H1 (cell line): ENCODE measurements at regions not wholly inside any gene's neighbourhood (a gene's known extent, or its start where the extent isn't known, plus 50 kb on each side); places are given as distances from the start of the nearest gene placed in this dataset.

Experiments
- CTCF ChIA-PET: fragments of 300-600 bp; sonication (Branson Sonifier 250); formaldehyde crosslinking; loops from one replicate; lab custom pipeline; 2021; ENCODE audit not compliant: partially characterized antibody; lab: Charles Lee
- POLR2A ChIA-PET: fragments of 300-600 bp; sonication (Branson Sonifier 250); formaldehyde crosslinking; loops from one replicate; lab custom pipeline; 2021; ENCODE audit warnings: inconsistent platforms; ENCODE audit not compliant: partially characterized antibody; lab: Charles Lee
- DNase-seq, 2 experiments: peaks; one replicate each; pipeline versions ENCODE4 v3.0.0 to v3.0.0-alpha.2; 2010 to 2022; ENCODE audit warnings: low spot score in 2 of 2, low read depth in 1 of 2, mixed read lengths in 1 of 2
- FAIRE-seq: peaks from 2 replicates; lab custom pipeline; 2011; peaks lifted over from hg19 to GRCh38; lab: Jason Lieb, UNC
- H2AFZ ChIP-seq: 2 replicates; pipeline ENCODE4 v1.8.1; 2012; ENCODE audit warnings: low read length, inconsistent platforms
- H2AK5ac ChIP-seq: 2 replicates; pipeline ENCODE4 v1.6.1; 2013; ENCODE audit warnings: low read depth, low read length
- H2BK120ac ChIP-seq: replicated peaks from 2 replicates; pipeline ENCODE3; 2013; ENCODE audit warnings: low read depth, low read length, inconsistent platforms
- H2BK12ac ChIP-seq: 2 replicates; pipeline ENCODE4 v1.6.1; 2013; ENCODE audit warnings: low read depth, low read length
- H2BK15ac ChIP-seq: 2 replicates; pipeline ENCODE4 v1.6.1; 2013; ENCODE audit warnings: low read length
- H2BK20ac ChIP-seq: 2 replicates; pipeline ENCODE4 v1.6.1; 2013; ENCODE audit warnings: low read length
- H2BK5ac ChIP-seq: 2 replicates; pipeline ENCODE4 v1.6.1; 2013; ENCODE audit warnings: low read depth, low read length
- H3K14ac ChIP-seq: 2 replicates; pipeline ENCODE4 v1.6.1; 2013; ENCODE audit warnings: inconsistent platforms; ENCODE audit not compliant: insufficient read length
- H3K18ac ChIP-seq: 2 replicates; pipeline ENCODE4 v1.6.1; 2013; ENCODE audit warnings: low read length; ENCODE audit errors: extremely low read depth
- H3K23ac ChIP-seq: 2 replicates; pipeline ENCODE4 v1.6.1; 2013; ENCODE audit warnings: inconsistent platforms; ENCODE audit not compliant: insufficient read length
- H3K23me2 ChIP-seq: 2 replicates; pipeline ENCODE4 v1.6.1; 2013; ENCODE audit warnings: low read depth, low read length
- H3K27ac ChIP-seq: 2 replicates; pipeline ENCODE4 v1.6.1; 2011; ENCODE audit warnings: low read depth, low read length, inconsistent platforms
- H3K27me3 ChIP-seq, 4 experiments: replicated peaks in 1 of 4; 1 replicate in 1 of 4; 2 replicates in 3 of 4; pipeline versions ENCODE4 v1.6.1 to v1.8.1; 2011 to 2013; ENCODE audit warnings: low read length in 3 of 4, mild to moderate bottlenecking in 3 of 4, inconsistent platforms in 2 of 4, mixed read lengths in 2 of 4, moderate library complexity in 1 of 4; ENCODE audit not compliant: control insufficient read depth in 3 of 4, insufficient read depth in 3 of 4; ENCODE audit errors: extremely low read depth in 1 of 4
- H3K36me3 ChIP-seq, 4 experiments: 2 replicates each; pipeline versions ENCODE4 v1.6.1 to v1.8.1; 2011 to 2013; ENCODE audit warnings: mild to moderate bottlenecking in 4 of 4, low read length in 3 of 4, moderate library complexity in 2 of 4, control low read depth in 1 of 4, inconsistent platforms in 1 of 4; ENCODE audit not compliant: insufficient read depth in 4 of 4, control insufficient read depth in 2 of 4
- H3K4ac ChIP-seq: replicated peaks from 2 replicates; pipeline ENCODE3; 2013; ENCODE audit warnings: low read length, low read depth, mixed read lengths, inconsistent platforms; ENCODE audit not compliant: insufficient read length
- H3K4me1 ChIP-seq, 4 experiments: replicated peaks in 1 of 4; 1 replicate in 1 of 4; 2 replicates in 3 of 4; pipeline versions ENCODE4 v1.6.1 to v1.8.1; 2011 to 2013; ENCODE audit warnings: low read length in 3 of 4, inconsistent platforms in 2 of 4, mixed read lengths in 1 of 4; ENCODE audit not compliant: insufficient read depth in 4 of 4, control insufficient read depth in 3 of 4
- H3K4me2 ChIP-seq, 2 experiments: 2 replicates each; pipeline versions ENCODE4 v1.6.1 to v1.8.1; 2011 to 2013; ENCODE audit warnings: low read depth in 2 of 2, low read length in 2 of 2, control low read depth in 1 of 2, inconsistent platforms in 1 of 2, mild to moderate bottlenecking in 1 of 2; ENCODE audit not compliant: insufficient read depth in 1 of 2
- H3K4me3 ChIP-seq, 4 experiments: fragments of 200-600, 300-600 bp in 1 of 4; sonication (generic), shearing (Covaris generic), sonication (Bioruptor Twin) in 1 of 4; 2 replicates each; pipeline versions ENCODE4 v1.5.1 to v1.8.1; 2011 to 2016; ENCODE audit warnings: low read length in 4 of 4, low read depth in 3 of 4, control low read depth in 2 of 4, inconsistent platforms in 2 of 4, mild to moderate bottlenecking in 2 of 4, mixed read lengths in 1 of 4, moderate library complexity in 1 of 4; ENCODE audit not compliant: insufficient read depth in 2 of 4; ENCODE audit errors: extremely low read depth in 1 of 4
- H3K56ac ChIP-seq: replicated peaks from 2 replicates; pipeline ENCODE3; 2013; ENCODE audit warnings: low read depth, mild to moderate bottlenecking, mixed read lengths, low read length, inconsistent platforms; ENCODE audit not compliant: insufficient read length
- H3K79me1 ChIP-seq: 2 replicates; pipeline ENCODE4 v1.6.1; 2013; ENCODE audit warnings: low read depth, low read length, control low read depth
- H3K79me2 ChIP-seq, 2 experiments: 2 replicates each; pipeline versions ENCODE4 v1.6.1 to v1.8.1; 2012 to 2013; ENCODE audit warnings: low read length in 2 of 2, mild to moderate bottlenecking in 2 of 2, inconsistent platforms in 1 of 2; ENCODE audit not compliant: insufficient read depth in 2 of 2, control insufficient read depth in 1 of 2
- H3K9ac ChIP-seq, 4 experiments: replicated peaks in 1 of 4; 1 replicate in 1 of 4; 2 replicates in 3 of 4; pipeline versions ENCODE4 v1.6.1 to v1.8.1; 2011 to 2013; ENCODE audit warnings: low read depth in 3 of 4, low read length in 3 of 4, control low read depth in 2 of 4, mild to moderate bottlenecking in 2 of 4, moderate library complexity in 2 of 4, inconsistent platforms in 1 of 4; ENCODE audit errors: extremely low read depth in 1 of 4
- H3K9me3 ChIP-seq, 2 experiments: 2 replicates each; pipeline versions ENCODE4 v1.6.1 to v1.8.1; 2012 to 2013; ENCODE audit warnings: mild to moderate bottlenecking in 2 of 2, moderate library complexity in 2 of 2, control low read depth in 1 of 2, inconsistent platforms in 1 of 2, low read depth in 1 of 2, low read length in 1 of 2, mixed read lengths in 1 of 2; ENCODE audit not compliant: insufficient read depth in 2 of 2
- H4K20me1 ChIP-seq, 2 experiments: replicated peaks in 1 of 2; 2 replicates each; pipeline versions ENCODE3 to v1.8.1; 2011 to 2013; ENCODE audit warnings: inconsistent platforms in 2 of 2, low read length in 2 of 2, mild to moderate bottlenecking in 1 of 2; ENCODE audit not compliant: insufficient read depth in 2 of 2, control insufficient read depth in 1 of 2
- H4K5ac ChIP-seq: 2 replicates; pipeline ENCODE4 v1.6.1; 2013; ENCODE audit warnings: low read length, low read depth, mixed read lengths, inconsistent platforms; ENCODE audit not compliant: insufficient read length
- H4K8ac ChIP-seq: 2 replicates; pipeline ENCODE4 v1.8.0; 2013; ENCODE audit warnings: mild to moderate bottlenecking, moderate library complexity, low read length, inconsistent platforms; ENCODE audit not compliant: insufficient read depth; ENCODE audit errors: extremely low read depth
- H4K91ac ChIP-seq: replicated peaks from 2 replicates; pipeline ENCODE3; 2013; ENCODE audit warnings: low read length, mixed read lengths, inconsistent platforms; ENCODE audit not compliant: insufficient read length
- CHD2 ChIP-seq: IDR thresholded peaks from 2 replicates; pipeline ENCODE4 v1.6.1; 2012; ENCODE audit warnings: low read length, improper control_type of control experiment
- CTBP2 ChIP-seq: IDR thresholded peaks from 2 replicates; pipeline ENCODE4 v1.7.0; 2011; ENCODE audit warnings: borderline replicate concordance, mild to moderate bottlenecking, moderate library complexity, mixed read lengths, low read length; ENCODE audit not compliant: insufficient read depth, insufficient read length
- GABPA ChIP-seq: IDR thresholded peaks from 2 replicates; pipeline ENCODE4 v1.6.1; 2011; ENCODE audit warnings: mild to moderate bottlenecking, low read length, moderate library complexity, borderline replicate concordance; ENCODE audit not compliant: insufficient read depth
- GTF2F1 ChIP-seq: IDR thresholded peaks from 2 replicates; pipeline ENCODE4 v1.6.1; 2012; ENCODE audit warnings: low read depth, low read length, improper control_type of control experiment, borderline replicate concordance
- JUND ChIP-seq: IDR thresholded peaks from 2 replicates; pipeline ENCODE4 v1.6.1; 2011; ENCODE audit warnings: mild to moderate bottlenecking, improper control_type of control experiment, low read length
- KDM1A ChIP-seq: fragments of 200-600, 300-600 bp; sonication (generic); IDR thresholded peaks from 2 replicates; pipeline ENCODE4 v1.7.1; 2016; ENCODE audit warnings: mild to moderate bottlenecking, low read length, borderline replicate concordance
- NANOG ChIP-seq: IDR thresholded peaks from 2 replicates; pipeline ENCODE4 v1.6.1; 2011; ENCODE audit warnings: low read length, low read depth, mild to moderate bottlenecking, inconsistent platforms; ENCODE audit not compliant: insufficient read depth, poor library complexity, severe bottlenecking
- RAD21 ChIP-seq, 2 experiments: IDR thresholded peaks in 1 of 2; conservative IDR thresholded peaks in 1 of 2; 2 replicates each; pipeline ENCODE4 v1.6.1; 2011; ENCODE audit warnings: low read depth in 2 of 2, low read length in 2 of 2, improper control_type of control experiment in 1 of 2, inconsistent platforms in 1 of 2, mild to moderate bottlenecking in 1 of 2, moderate library complexity in 1 of 2
- RBBP5 ChIP-seq: IDR thresholded peaks from 2 replicates; pipeline ENCODE4 v1.7.1; 2012; ENCODE audit warnings: low read depth, mild to moderate bottlenecking, inconsistent platforms, low read length, moderate library complexity, borderline replicate concordance
- SP1 ChIP-seq: IDR thresholded peaks from 2 replicates; pipeline ENCODE4 v1.6.1; 2011; ENCODE audit warnings: low read depth, low read length
- TAF7 ChIP-seq: optimal IDR thresholded peaks from 2 replicates; pipeline ENCODE3; 2011; ENCODE audit warnings: low read depth, mild to moderate bottlenecking, inconsistent platforms, low read length, moderate library complexity, borderline replicate concordance
- TCF12 ChIP-seq: IDR thresholded peaks from 2 replicates; pipeline ENCODE4 v1.6.1; 2011; ENCODE audit warnings: low read depth, mild to moderate bottlenecking, low read length
- WGBS, 2 experiments: shearing (Covaris generic) in 1 of 2; methylation state at CpG; one replicate each; pipeline versions ENCODE4 v1.1.6 to v1.1.7; 2013 to 2015; ENCODE audit warnings: low lambda C conversion rate in 2 of 2, mixed read lengths in 2 of 2, inconsistent platforms in 1 of 2, low coverage in 1 of 2, missing lambda C conversion rate in 1 of 2; ENCODE audit not compliant: insufficient replicate concordance in 2 of 2, insufficient coverage in 1 of 2, insufficient read length in 1 of 2; ENCODE audit errors: extremely low coverage in 1 of 2, missing lambda C conversion rate in 1 of 2; 5-methylcytosine and 5-hydroxymethylcytosine counted together

- H3K36me3 ChIP-seq: no peaks in the 10 kb centered on the region
- FAIRE-seq (no peak), DNase-seq (no peak)
- peaks cover 0 to 1% of the 10 kb centered on the region in 2 experiments for H4K20me1 ChIP-seq
- no peaks in the 10 kb centered on the region for H3K9me3 ChIP-seq
- no peak overlapping the region for H2BK12ac ChIP-seq
- no peak overlapping the region for H3K56ac ChIP-seq
- H3K4me1 ChIP-seq: peaks cover 0 to 2% (median 0%) of the 10 kb centered on the region in 4 experiments; a peak in 1 of 7 replicates
- no peaks in the 10 kb centered on the region for H3K23me2 ChIP-seq
- no peak overlapping the region for H2BK120ac ChIP-seq
- no peak overlapping the region for H3K18ac ChIP-seq
- H3K4me3 ChIP-seq: no peak overlapping the region
- no peak overlapping the region for H3K23ac ChIP-seq
- H4K91ac ChIP-seq: no peak overlapping the region
- no peak overlapping the region for H3K27ac ChIP-seq
- H3K9ac ChIP-seq: no peak overlapping the region
- no peaks in the 10 kb centered on the region for H3K79me1 ChIP-seq
- H2BK5ac ChIP-seq: no peak overlapping the region
- no peak overlapping the region for H4K8ac ChIP-seq
- no peak overlapping the region for H2BK15ac ChIP-seq
- H3K4me2 ChIP-seq: no peak overlapping the region
- H2BK20ac ChIP-seq: no peak overlapping the region
- no peak overlapping the region; the same call in 1 of the 2 replicates for H2AK5ac ChIP-seq
- H3K27me3 ChIP-seq: no peaks in the 10 kb centered on the region
- H3K4ac ChIP-seq: no peak overlapping the region
- 81% methylated on average over 12 of the region's 12 CpGs; no CpG with 5 or more reads in 1 of the 2 experiments for WGBS, 2 experiments
- ChIA-PET POLR2A (no interaction called here), CTCF (interaction anchor here (0.6 to 1.1 kb wide), 3 partner anchors 13 to 540 kb away, joined by 3 to 4 read pairs (median 3); partner anchors contain the start of gene PPIF)
- H3K79me2 ChIP-seq: no peaks in the 10 kb centered on the region
- no peak overlapping the region for H3K14ac ChIP-seq
- H2AFZ ChIP-seq: no peak overlapping the region
- H4K5ac ChIP-seq: no peak overlapping the region
- TF ChIP-seq CTBP2: no peak
- TF ChIP-seq CHD2: no peak
- no peak for TF ChIP-seq TAF7
- TF ChIP-seq NANOG: no peak
- no peak for TF ChIP-seq RAD21 (IDR thresholded peaks at IDR 0.05 in 1 of 2, conservative IDR thresholded peaks at IDR 0.05 in 1 of 2; ENCODE audit: low read depth in 2 of 2, low read length in 2 of 2)
- TF ChIP-seq GTF2F1: no peak
- TF ChIP-seq SP1: no peak
- no peak for TF ChIP-seq TCF12
- no peak for TF ChIP-seq RBBP5
- no peak for TF ChIP-seq GABPA
- no peak for TF ChIP-seq KDM1A
- TF ChIP-seq JUND: no peak
Observed at GRCh38 chr10:78807504-78808203, 261.1 kb upstream of the ZMIZ1 start.
